Esophagus squamous epithelium (tissue), 5 donors: ENCODE measurements at regions not wholly inside any gene's neighbourhood (a gene's known extent, or its start where the extent isn't known, plus 50 kb on each side); places are given as distances from the start of the nearest gene placed in this dataset.

Experiments used
- DNase-seq: peaks from one replicate; lab custom pipeline; 2025; lab: John Stamatoyannopoulos, UW
- H3K27ac ChIP-seq, 4 donors: fragments of 200-600 bp; sonication (generic); one replicate each; pipeline ENCODE4 v1.5.1; 2016 to 2019; ENCODE audit warnings: mild to moderate bottlenecking in 1 of 4
- H3K27me3 ChIP-seq, 4 donors: fragments of 200-600 bp; sonication (generic); 1 replicate in 3 of 4; 2 replicates in 1 of 4; pipeline versions ENCODE4 v1.5.1 to v1.6.0; 2017 to 2021; ENCODE audit warnings: antibody characterized with exemption in 1 of 4
- H3K36me3 ChIP-seq, 3 donors: fragments of 200-600 bp; sonication (generic); one replicate each; pipeline ENCODE4 v1.5.1; 2016 to 2019
- H3K4me1 ChIP-seq, 3 donors: fragments of 200-600 bp; sonication (generic); one replicate each; pipeline ENCODE4 v1.5.1; 2017 to 2019
- H3K4me3 ChIP-seq, 4 donors: fragments of 200-600 bp; sonication (generic); 1 replicate in 3 of 4; 2 replicates in 1 of 4; pipeline ENCODE4 v1.5.1; 2016 to 2019; ENCODE audit warnings: mild to moderate bottlenecking in 2 of 4, moderate library complexity in 1 of 4
- H3K9me3 ChIP-seq, 3 donors: fragments of 200-600 bp; sonication (generic); one replicate each; pipeline ENCODE4 v1.5.1; 2016 to 2019
- CTCF ChIP-seq, 6 experiments: fragments of 450-650 bp in 4 of 6; fragments of 200-600 bp in 2 of 6; sonication (generic) in 2 of 6; IDR thresholded peaks; one replicate each; pipeline ENCODE4 v1.5.1; 2016 to 2019; ENCODE audit warnings: antibody characterized with exemption in 6 of 6, mild to moderate bottlenecking in 4 of 6, moderate library complexity in 4 of 6
- POLR2A ChIP-seq, 4 donors: fragments of 450-650 bp; IDR thresholded peaks; one replicate each; pipeline ENCODE4 v1.6.1; 2017; ENCODE audit warnings: antibody characterized with exemption in 4 of 4, mild to moderate bottlenecking in 4 of 4, moderate library complexity in 3 of 4
- WGBS, 2 donors: methylation state at CpG; one replicate each; pipeline ENCODE4 v1.1.5; 2018; 5-methylcytosine and 5-hydroxymethylcytosine counted together
- intact Hi-C: fragments of 100-400 bp; cut with DNase I; formaldehyde crosslinking; loops from one replicate; pipeline ENCODE4 v1.15.0; 2022
- donor health status: DM: yes; HTN: yes; CAD: no.

- intact Hi-C loops: no loop called here
- 56 to 58% methylated on average over 2 of the region's 2 CpGs for WGBS, 2 donors
- Histone ChIP-seq H3K4me1 (peaks cover 0 to 26% (median 18%) of the 10 kb centered on the region in 3 donors), H3K9me3 (no peaks in the 10 kb centered on the region), H3K4me3 (no peak overlapping the region), H3K36me3 (no peaks in the 10 kb centered on the region), H3K27ac (no peak overlapping the region), H3K27me3 (no peaks in the 10 kb centered on the region)
- DNase-seq: no peak
- TF ChIP-seq CTCF (IDR thresholded peaks at IDR 0.05): no peak
- TF ChIP-seq POLR2A (IDR thresholded peaks at IDR 0.05): no peak
Measured at GRCh38 chr6:137731600-137731959, 135.5 kb upstream of the TNFAIP3 start.

GRCh38 chr6:137731960-137732616, 135.0 kb upstream of the TNFAIP3 start:
- Histone ChIP-seq H3K9me3 (no peaks in the 10 kb centered on the region), H3K36me3 (no peaks in the 10 kb centered on the region), H3K27ac (peak overlapping the region in 1 of 4 donors; percentile 40), H3K4me3 (no peak overlapping the region), H3K4me1 (peaks cover 0 to 26% (median 18%) of the 10 kb centered on the region in 3 donors), H3K27me3 (no peaks in the 10 kb centered on the region)
- 49 to 52% methylated on average over 4 of the region's 4 CpGs for WGBS, 2 donors
- intact Hi-C loops: no loop called here
- DNase-seq: no peak
- TF ChIP-seq POLR2A (IDR thresholded peaks at IDR 0.05) (no peak), CTCF (IDR thresholded peaks at IDR 0.05) (no peak)

GRCh38 chr6:137733372-137733771, 133.7 kb upstream of the TNFAIP3 start:
- Histone ChIP-seq H3K27ac (no peak overlapping the region), H3K4me3 (no peak overlapping the region), H3K4me1 (peaks cover 0 to 23% (median 18%) of the 10 kb centered on the region in 3 donors), H3K9me3 (no peaks in the 10 kb centered on the region), H3K27me3 (no peaks in the 10 kb centered on the region), H3K36me3 (no peaks in the 10 kb centered on the region)
- no peak for DNase-seq
- intact Hi-C loops: no loop called here
- TF ChIP-seq POLR2A (IDR thresholded peaks at IDR 0.05) (no peak), CTCF (IDR thresholded peaks at IDR 0.05) (no peak)
- WGBS, 2 donors: 83 to 88% methylated on average over 2 of the region's 2 CpGs

GRCh38 chr6:137734005-137734874, 132.8 kb upstream of the TNFAIP3 start:
- peaks cover 0 to 14% (median 12%) of the 10 kb centered on the region in 3 donors for H3K4me1 ChIP-seq
- 74 to 89% methylated on average over 6 of the region's 6 CpGs for WGBS, 2 donors
- no peaks in the 10 kb centered on the region for H3K36me3 ChIP-seq
- no peaks in the 10 kb centered on the region for H3K27me3 ChIP-seq
- H3K27ac ChIP-seq: no peak overlapping the region
- no peak overlapping the region for H3K4me3 ChIP-seq
- intact Hi-C loops: no loop called here
- no peak for DNase-seq
- no peak for TF ChIP-seq POLR2A (IDR thresholded peaks at IDR 0.05)
- no peaks in the 10 kb centered on the region for H3K9me3 ChIP-seq

GRCh38 chr6:137734875-137735182, 132.2 kb upstream of the TNFAIP3 start:
- Histone ChIP-seq H3K4me1 (peaks cover 0 to 8% (median 6%) of the 10 kb centered on the region in 3 donors), H3K27ac (no peak overlapping the region), H3K9me3 (no peaks in the 10 kb centered on the region), H3K36me3 (no peaks in the 10 kb centered on the region), H3K27me3 (no peaks in the 10 kb centered on the region), H3K4me3 (no peak overlapping the region)
- intact Hi-C loops: no loop called here
- WGBS, 2 donors: 70 to 86% methylated on average over 4 of the region's 4 CpGs
- TF ChIP-seq CTCF (IDR thresholded peaks at IDR 0.05) (no peak), POLR2A (IDR thresholded peaks at IDR 0.05) (no peak)
- DNase-seq: no peak
